HG03103 (cell line): ENCODE measurements at regions not wholly inside any gene's neighbourhood (a gene's known extent, or its start where the extent isn't known, plus 50 kb on each side); places are given as distances from the start of the nearest gene placed in this dataset.
"Not testable (repeated sequence)": the region's sequence is repeated elsewhere in the genome, so short reads cannot be mapped to it uniquely, and the experiment has no call there.

Source experiments
- ATAC-seq: cut with Tn5 transposase; IDR thresholded peaks from one replicate; pipeline ENCODE4 v1.9.1; 2021; ENCODE audit warnings: low read depth; ENCODE audit not compliant: unreplicated experiment

GRCh38 chr10:90226517-90226916 lies 525.1 kb downstream of the KIF20B start:
- ATAC-seq, result no peak

- ATAC-seq, result no peak
These were observed 525.8 kb downstream of the KIF20B start for GRCh38 chr10:90227217-90227656.

- no peak for ATAC-seq
These were observed 526.4 kb downstream of the KIF20B start for GRCh38 chr10:90227786-90228185.

GRCh38 chr10:90229486-90229885 lies 528.1 kb downstream of the KIF20B start:
- ATAC-seq, result no peak

- not testable (repeated sequence) for ATAC-seq
These were observed 532.4 kb downstream of the KIF20B start for GRCh38 chr10:90233805-90234204.

GRCh38 chr10:90245623-90246022 lies 544.2 kb downstream of the KIF20B start:
- ATAC-seq, result no peak

- not testable (repeated sequence) for ATAC-seq
These were observed 549.4 kb downstream of the KIF20B start for GRCh38 chr10:90250784-90251183.

- no peak for ATAC-seq
These were observed 568.3 kb downstream of the KIF20B start for GRCh38 chr10:90269699-90270098.

GRCh38 chr10:90274721-90275468 lies 573.5 kb downstream of the KIF20B start:
- no peak for ATAC-seq

- no peak for ATAC-seq
These were observed 575.6 kb downstream of the KIF20B start for GRCh38 chr10:90276894-90277475.

GRCh38 chr10:90286406-90286805 lies 571.4 kb downstream of the HTR7 start:
- ATAC-seq, result no peak

- no peak for ATAC-seq
These were observed 570.9 kb downstream of the HTR7 start for GRCh38 chr10:90286941-90287340.

- ATAC-seq, result peak; percentile 30
These were observed 569.4 kb downstream of the HTR7 start for GRCh38 chr10:90288391-90288933.

- peak; percentile 48 for ATAC-seq
These were observed 568.8 kb downstream of the HTR7 start for GRCh38 chr10:90289037-90289436.

- no peak for ATAC-seq
These were observed 564.2 kb downstream of the HTR7 start for GRCh38 chr10:90293616-90294015.

GRCh38 chr10:90294821-90295540 lies 562.9 kb downstream of the HTR7 start:
- not testable (repeated sequence) for ATAC-seq

GRCh38 chr10:90302031-90302430 lies 555.8 kb downstream of the HTR7 start:
- ATAC-seq, result not testable (repeated sequence)

GRCh38 chr10:90302758-90303481 lies 554.9 kb downstream of the HTR7 start:
- ATAC-seq, result no peak

GRCh38 chr10:90304533-90304932 lies 553.3 kb downstream of the HTR7 start:
- ATAC-seq, result no peak

GRCh38 chr10:90306187-90306586 lies 551.7 kb downstream of the HTR7 start:
- no peak for ATAC-seq

- ATAC-seq, result no peak
These were observed 549.6 kb downstream of the HTR7 start for GRCh38 chr10:90308223-90308622.
